Activated naive CD4-positive, alpha-beta T cell treated with anti-CD3 and anti-CD28 coated beads, Interleukin-2, amount 50 U/mL, for 24 hours (primary cell): ENCODE measurements at regions not wholly inside any gene's neighbourhood (a gene's known extent, or its start where the extent isn't known, plus 50 kb on each side); places are given as distances from the start of the nearest gene placed in this dataset.

Source experiments
- H3K27ac Mint-ChIP-seq: one replicate; pipeline ENCODE4 v1.8.0; 2021; ENCODE audit warnings: mild to moderate bottlenecking, mixed read lengths
- H3K27me3 Mint-ChIP-seq: one replicate; pipeline ENCODE4 v1.8.0; 2021; ENCODE audit warnings: mixed read lengths
- H3K36me3 Mint-ChIP-seq: one replicate; pipeline ENCODE4 v1.8.0; 2021; ENCODE audit warnings: mixed read lengths
- H3K4me1 Mint-ChIP-seq: one replicate; pipeline ENCODE4 v1.8.0; 2021; ENCODE audit warnings: mixed read lengths
- H3K4me3 Mint-ChIP-seq: one replicate; pipeline ENCODE4 v1.8.0; 2021; ENCODE audit warnings: mild to moderate bottlenecking, mixed read lengths
- H3K9me3 Mint-ChIP-seq: one replicate; pipeline ENCODE4 v1.8.0; 2021; ENCODE audit warnings: mixed read lengths

GRCh38 chr4:180512801-180513475 lies 1730.3 kb upstream of the TENM3 start:
- no peak overlapping the region for H3K4me3 Mint-ChIP-seq
- H3K27ac Mint-ChIP-seq = no peak overlapping the region
- H3K9me3 Mint-ChIP-seq = no peaks in the 10 kb centered on the region
- H3K4me1 Mint-ChIP-seq = no peaks in the 10 kb centered on the region
- no peaks in the 10 kb centered on the region for H3K27me3 Mint-ChIP-seq
- H3K36me3 Mint-ChIP-seq = no peaks in the 10 kb centered on the region

- Mint-ChIP-seq H3K27me3 (no peaks in the 10 kb centered on the region), H3K4me1 (no peaks in the 10 kb centered on the region), H3K36me3 (no peaks in the 10 kb centered on the region), H3K9me3 (no peaks in the 10 kb centered on the region), H3K27ac (no peak overlapping the region), H3K4me3 (no peak overlapping the region)
Observed at GRCh38 chr4:180518906-180519305, 1724.3 kb upstream of the TENM3 start.

GRCh38 chr4:180521181-180521580 lies 1722.0 kb upstream of the TENM3 start:
- Mint-ChIP-seq H3K36me3 (no peaks in the 10 kb centered on the region), H3K4me3 (no peak overlapping the region), H3K27me3 (no peaks in the 10 kb centered on the region), H3K9me3 (peaks cover 5% of the 10 kb centered on the region), H3K27ac (no peak overlapping the region), H3K4me1 (no peaks in the 10 kb centered on the region)

GRCh38 chr4:180525523-180526077 lies 1717.6 kb upstream of the TENM3 start:
- Mint-ChIP-seq H3K27me3 (no peaks in the 10 kb centered on the region), H3K4me3 (no peak overlapping the region), H3K9me3 (peaks cover 5% of the 10 kb centered on the region), H3K36me3 (no peaks in the 10 kb centered on the region), H3K27ac (no peak overlapping the region), H3K4me1 (no peaks in the 10 kb centered on the region)

GRCh38 chr4:180528003-180528402 lies 1715.2 kb upstream of the TENM3 start:
- Mint-ChIP-seq H3K36me3 (no peaks in the 10 kb centered on the region), H3K9me3 (peaks cover 5% of the 10 kb centered on the region), H3K4me1 (no peaks in the 10 kb centered on the region), H3K27ac (no peak overlapping the region), H3K27me3 (no peaks in the 10 kb centered on the region), H3K4me3 (no peak overlapping the region)

- no peaks in the 10 kb centered on the region for H3K4me1 Mint-ChIP-seq
- H3K27me3 Mint-ChIP-seq = no peaks in the 10 kb centered on the region
- H3K36me3 Mint-ChIP-seq = no peaks in the 10 kb centered on the region
- no peak overlapping the region for H3K27ac Mint-ChIP-seq
- H3K4me3 Mint-ChIP-seq = no peak overlapping the region
- peaks cover 4% of the 10 kb centered on the region for H3K9me3 Mint-ChIP-seq
Observed at GRCh38 chr4:180530787-180531186, 1712.4 kb upstream of the TENM3 start.

GRCh38 chr4:180532691-180533090 lies 1710.5 kb upstream of the TENM3 start:
- Mint-ChIP-seq H3K9me3 (no peaks in the 10 kb centered on the region), H3K27ac (no peak overlapping the region), H3K4me3 (no peak overlapping the region), H3K36me3 (no peaks in the 10 kb centered on the region), H3K27me3 (no peaks in the 10 kb centered on the region), H3K4me1 (no peaks in the 10 kb centered on the region)

GRCh38 chr4:180538384-180539057 lies 1704.7 kb upstream of the TENM3 start:
- H3K27me3 Mint-ChIP-seq = no peaks in the 10 kb centered on the region
- no peaks in the 10 kb centered on the region for H3K36me3 Mint-ChIP-seq
- no peaks in the 10 kb centered on the region for H3K4me1 Mint-ChIP-seq
- no peak overlapping the region for H3K4me3 Mint-ChIP-seq
- H3K27ac Mint-ChIP-seq = no peak overlapping the region
- H3K9me3 Mint-ChIP-seq = no peaks in the 10 kb centered on the region

- H3K27me3 Mint-ChIP-seq = no peaks in the 10 kb centered on the region
- H3K9me3 Mint-ChIP-seq = no peaks in the 10 kb centered on the region
- no peak overlapping the region for H3K4me3 Mint-ChIP-seq
- H3K36me3 Mint-ChIP-seq = no peaks in the 10 kb centered on the region
- H3K4me1 Mint-ChIP-seq = no peaks in the 10 kb centered on the region
- H3K27ac Mint-ChIP-seq = no peak overlapping the region
Observed at GRCh38 chr4:180539284-180539683, 1703.9 kb upstream of the TENM3 start.

GRCh38 chr4:180541678-180542077 lies 1701.5 kb upstream of the TENM3 start:
- H3K4me1 Mint-ChIP-seq = no peaks in the 10 kb centered on the region

GRCh38 chr4:180542445-180543100 lies 1700.6 kb upstream of the TENM3 start:
- no peak overlapping the region for H3K4me3 Mint-ChIP-seq
- H3K27me3 Mint-ChIP-seq = no peaks in the 10 kb centered on the region
- no peaks in the 10 kb centered on the region for H3K36me3 Mint-ChIP-seq

More at GRCh38 chr4:180541678-180542077, 1701.5 kb upstream of the TENM3 start:
- Mint-ChIP-seq H3K27ac (no peak overlapping the region), H3K27me3 (no peaks in the 10 kb centered on the region), H3K9me3 (no peaks in the 10 kb centered on the region), H3K36me3 (no peaks in the 10 kb centered on the region), H3K4me3 (no peak overlapping the region)

GRCh38 chr4:180550106-180550505 lies 1693.1 kb upstream of the TENM3 start:
- Mint-ChIP-seq H3K4me1 (no peaks in the 10 kb centered on the region), H3K9me3 (no peaks in the 10 kb centered on the region), H3K27me3 (no peaks in the 10 kb centered on the region), H3K27ac (no peak overlapping the region), H3K4me3 (no peak overlapping the region), H3K36me3 (no peaks in the 10 kb centered on the region)

More at GRCh38 chr4:180542445-180543100, 1700.6 kb upstream of the TENM3 start:
- Mint-ChIP-seq H3K27ac (no peak overlapping the region), H3K9me3 (no peaks in the 10 kb centered on the region), H3K4me1 (no peaks in the 10 kb centered on the region)

GRCh38 chr4:180557348-180557747 lies 1685.9 kb upstream of the TENM3 start:
- peaks cover 7% of the 10 kb centered on the region for H3K9me3 Mint-ChIP-seq
- no peak overlapping the region for H3K4me3 Mint-ChIP-seq
- no peaks in the 10 kb centered on the region for H3K27me3 Mint-ChIP-seq
- H3K4me1 Mint-ChIP-seq = no peaks in the 10 kb centered on the region
- no peak overlapping the region for H3K27ac Mint-ChIP-seq
- H3K36me3 Mint-ChIP-seq = no peaks in the 10 kb centered on the region

- Mint-ChIP-seq H3K27me3 (no peaks in the 10 kb centered on the region), H3K4me1 (no peaks in the 10 kb centered on the region), H3K27ac (no peak overlapping the region), H3K36me3 (no peaks in the 10 kb centered on the region), H3K4me3 (no peak overlapping the region), H3K9me3 (peaks cover 7% of the 10 kb centered on the region)
Observed at GRCh38 chr4:180557950-180558349, 1685.3 kb upstream of the TENM3 start.

- no peak overlapping the region for H3K27ac Mint-ChIP-seq
- H3K27me3 Mint-ChIP-seq = no peaks in the 10 kb centered on the region
- peaks cover 7% of the 10 kb centered on the region for H3K9me3 Mint-ChIP-seq
- H3K36me3 Mint-ChIP-seq = no peaks in the 10 kb centered on the region
- H3K4me3 Mint-ChIP-seq = no peak overlapping the region
- no peaks in the 10 kb centered on the region for H3K4me1 Mint-ChIP-seq
Observed at GRCh38 chr4:180558427-180558826, 1684.8 kb upstream of the TENM3 start.

- peaks cover 7% of the 10 kb centered on the region for H3K9me3 Mint-ChIP-seq
- H3K4me1 Mint-ChIP-seq = no peaks in the 10 kb centered on the region
- no peaks in the 10 kb centered on the region for H3K27me3 Mint-ChIP-seq
Observed at GRCh38 chr4:180560896-180561295, 1682.3 kb upstream of the TENM3 start.

More at GRCh38 chr4:180560896-180561295, 1682.3 kb upstream of the TENM3 start:
- Mint-ChIP-seq H3K4me3 (no peak overlapping the region), H3K36me3 (no peaks in the 10 kb centered on the region), H3K27ac (no peak overlapping the region)
